GM23248 (cell line): ENCODE measurements at regions not wholly inside any gene's neighbourhood (a gene's known extent, or its start where the extent isn't known, plus 50 kb on each side); places are given as distances from the start of the nearest gene placed in this dataset. TPM values are rescaled to one million over a fixed set of nuclear protein-coding genes. Genes with fewer than 3 reads are reported as not detected.

Experiments used
- DNase-seq: peaks from one replicate; pipeline ENCODE4 v3.0.0-alpha.2; 2015
- H2AFZ ChIP-seq: fragments of 200-600 bp; sonication (generic); 2 replicates; pipeline ENCODE4 v1.6.1; 2016; ENCODE audit warnings: antibody characterized with exemption
- H3F3A ChIP-seq: fragments of 200-600 bp; sonication (generic); 2 replicates; pipeline ENCODE4 v1.6.1; 2016; ENCODE audit warnings: mild to moderate bottlenecking, antibody characterized with exemption, mixed run types; ENCODE audit not compliant: insufficient read depth
- H3K27ac ChIP-seq: fragments of 200-600 bp; sonication (generic); 2 replicates; pipeline ENCODE4 v1.5.1; 2016; ENCODE audit warnings: mild to moderate bottlenecking
- H3K27me3 ChIP-seq: fragments of 200-600 bp; sonication (generic); replicated peaks from 2 replicates; pipeline ENCODE4 v1.6.1; 2016; ENCODE audit warnings: mild to moderate bottlenecking; ENCODE audit not compliant: insufficient read depth
- H3K36me3 ChIP-seq: fragments of 200-600 bp; sonication (generic); 2 replicates; pipeline ENCODE4 v1.6.1; 2016; ENCODE audit warnings: low read depth, mild to moderate bottlenecking
- H3K4me1 ChIP-seq: fragments of 200-600 bp; sonication (generic); 2 replicates; pipeline ENCODE4 v1.6.1; 2016; ENCODE audit warnings: mild to moderate bottlenecking; ENCODE audit not compliant: insufficient read depth
- H3K4me2 ChIP-seq: fragments of 200-600 bp; sonication (generic); one replicate; pipeline ENCODE4 v1.6.1; 2016; ENCODE audit warnings: mild to moderate bottlenecking; ENCODE audit not compliant: unreplicated experiment
- H3K4me3 ChIP-seq: fragments of 200-600 bp; sonication (generic); 2 replicates; pipeline ENCODE4 v1.5.1; 2016; ENCODE audit warnings: mild to moderate bottlenecking
- H3K79me2 ChIP-seq: fragments of 200-600 bp; sonication (generic); 2 replicates; pipeline ENCODE4 v1.6.1; 2016; ENCODE audit warnings: mild to moderate bottlenecking; ENCODE audit not compliant: insufficient read depth
- H3K9ac ChIP-seq: fragments of 200-600 bp; sonication (generic); 2 replicates; pipeline ENCODE4 v1.6.1; 2016; ENCODE audit warnings: mild to moderate bottlenecking
- H3K9me2 ChIP-seq: fragments of 200-600 bp; sonication (generic); 2 replicates; pipeline ENCODE4 v1.6.1; 2016; ENCODE audit warnings: mixed run types, mild to moderate bottlenecking, moderate library complexity; ENCODE audit not compliant: insufficient read depth
- H3K9me3 ChIP-seq: fragments of 200-600 bp; sonication (generic); one replicate; pipeline ENCODE4 v1.6.1; 2017; ENCODE audit warnings: low read depth
- H4K20me1 ChIP-seq: fragments of 200-600 bp; sonication (generic); 2 replicates; pipeline ENCODE4 v1.6.0; 2016; ENCODE audit not compliant: insufficient read depth
- EZH2 ChIP-seq: fragments of 200-600 bp; sonication (generic); IDR thresholded peaks from 2 replicates; pipeline ENCODE4 v1.6.1; 2018; ENCODE audit warnings: antibody characterized with exemption, mild to moderate bottlenecking; ENCODE audit not compliant: insufficient read depth, poor library complexity, severe bottlenecking
- EZH2phosphoT487 ChIP-seq: fragments of 200-600 bp; sonication (generic); IDR thresholded peaks from 2 replicates; pipeline ENCODE4 v1.6.1; 2018; ENCODE audit warnings: antibody characterized with exemption, moderate library complexity, mild to moderate bottlenecking, low read depth; ENCODE audit not compliant: insufficient read depth
- WGBS, 2 experiments: methylation state at CpG; one replicate each; pipeline ENCODE4 v1.1.6; 2015 to 2017; ENCODE audit warnings: low lambda C conversion rate in 2 of 2, low coverage in 1 of 2; ENCODE audit errors: missing lambda C conversion rate in 2 of 2; 5-methylcytosine and 5-hydroxymethylcytosine counted together
- in situ Hi-C: fragments of 300-500 bp; cut with MboI; formaldehyde crosslinking; loops from 2 replicates; pipeline ENCODE4 v1.15.0; 2020
- small RNA-seq: library from RNA; depleted of rRNA; stranded (forward); fragments of <200 nt; gene quantifications from one replicate; pipeline ENCODE3, GENCODE V24; 2014; ENCODE audit warnings: low read depth, low replicate concordance

- DNase-seq: no peak
- Histone ChIP-seq H3K4me1 (no peaks in the 10 kb centered on the region), H3K4me2 (no peak overlapping the region), H3K9me2 (no peaks in the 10 kb centered on the region), H3F3A (no peaks in the 10 kb centered on the region), H3K9ac (no peak overlapping the region), H2AFZ (no peak overlapping the region), H3K27ac (no peak overlapping the region), H3K36me3 (no peaks in the 10 kb centered on the region), H3K4me3 (no peak overlapping the region), H3K27me3 (no peaks in the 10 kb centered on the region), H3K79me2 (no peaks in the 10 kb centered on the region), H4K20me1 (no peaks in the 10 kb centered on the region), H3K9me3 (no peaks in the 10 kb centered on the region)
- TF ChIP-seq EZH2 (no peak), EZH2phosphoT487 (no peak)
- in situ Hi-C loops: no loop called here
- WGBS, 2 experiments: 61% methylated on average over 3 of the region's 3 CpGs
These were observed 52.5 kb upstream of the SEMA6A start for GRCh38 chr5:116626945-116627679.

GRCh38 chr5:116626272-116626723 is 51.7 kb upstream of the SEMA6A start:
- no peaks in the 10 kb centered on the region for H3K9me2 ChIP-seq
- no peaks in the 10 kb centered on the region for H3K36me3 ChIP-seq
- H3K4me3 ChIP-seq: peak overlapping the region; percentile 31; the same call in 1 of the 2 replicates
- H4K20me1 ChIP-seq: no peaks in the 10 kb centered on the region
- WGBS, 2 experiments: 2% methylated on average over 13 of the region's 13 CpGs
- H3K79me2 ChIP-seq: no peaks in the 10 kb centered on the region
- DNase-seq: peak; percentile 32
- H3K27me3 ChIP-seq: no peaks in the 10 kb centered on the region
- no peak overlapping the region for H3K27ac ChIP-seq
- H3F3A ChIP-seq: no peaks in the 10 kb centered on the region
- H3K9ac ChIP-seq: no peak overlapping the region
- in situ Hi-C loops: no loop called here
- H3K4me1 ChIP-seq: no peaks in the 10 kb centered on the region
- H2AFZ ChIP-seq: peak overlapping the region; percentile 42; the same call in 1 of the 2 replicates
- no peaks in the 10 kb centered on the region for H3K9me3 ChIP-seq
- TF ChIP-seq EZH2 (no peak), EZH2phosphoT487 (no peak)
- H3K4me2 ChIP-seq: no peak overlapping the region

Small RNA genes lying in the stretch of these regions (small RNA-seq; reads per million reads assigned to genes)
- gene AC093534.1 (not detected), gene RNU7-34P (not detected)
